ENCODE measurements at regions not wholly inside any gene's neighbourhood (a gene's known extent, or its start where the extent isn't known, plus 50 kb on each side); places are given as distances from the start of the nearest gene placed in this dataset.

GRCh38 chr2:237223201-237223861, 137.6 kb downstream of the COPS8 start:
- peaks cover 5% of the 10 kb centered on the region for H3K27me3 ChIP-seq (ENCODE audit: insufficient read depth, low read depth, severe bottlenecking)
- H3K36me3 ChIP-seq: no peaks in the 10 kb centered on the region
- no peaks in the 10 kb centered on the region for H3K9me3 ChIP-seq (ENCODE audit: severe bottlenecking)
- TF ChIP-seq, protein P1, sequence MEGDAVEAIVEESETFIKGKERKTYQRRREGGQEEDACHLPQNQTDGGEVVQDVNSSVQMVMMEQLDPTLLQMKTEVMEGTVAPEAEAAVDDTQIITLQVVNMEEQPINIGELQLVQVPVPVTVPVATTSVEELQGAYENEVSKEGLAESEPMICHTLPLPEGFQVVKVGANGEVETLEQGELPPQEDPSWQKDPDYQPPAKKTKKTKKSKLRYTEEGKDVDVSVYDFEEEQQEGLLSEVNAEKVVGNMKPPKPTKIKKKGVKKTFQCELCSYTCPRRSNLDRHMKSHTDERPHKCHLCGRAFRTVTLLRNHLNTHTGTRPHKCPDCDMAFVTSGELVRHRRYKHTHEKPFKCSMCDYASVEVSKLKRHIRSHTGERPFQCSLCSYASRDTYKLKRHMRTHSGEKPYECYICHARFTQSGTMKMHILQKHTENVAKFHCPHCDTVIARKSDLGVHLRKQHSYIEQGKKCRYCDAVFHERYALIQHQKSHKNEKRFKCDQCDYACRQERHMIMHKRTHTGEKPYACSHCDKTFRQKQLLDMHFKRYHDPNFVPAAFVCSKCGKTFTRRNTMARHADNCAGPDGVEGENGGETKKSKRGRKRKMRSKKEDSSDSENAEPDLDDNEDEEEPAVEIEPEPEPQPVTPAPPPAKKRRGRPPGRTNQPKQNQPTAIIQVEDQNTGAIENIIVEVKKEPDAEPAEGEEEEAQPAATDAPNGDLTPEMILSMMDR (IDR thresholded peaks at IDR 0.05; ENCODE audit: low read depth, low read length): no peak
- H3K4me3 ChIP-seq (ENCODE audit: low read depth, low read length): no peak overlapping the region
- no peak for DNase-seq
- no peak overlapping the region for H3K27ac ChIP-seq

DNA sequence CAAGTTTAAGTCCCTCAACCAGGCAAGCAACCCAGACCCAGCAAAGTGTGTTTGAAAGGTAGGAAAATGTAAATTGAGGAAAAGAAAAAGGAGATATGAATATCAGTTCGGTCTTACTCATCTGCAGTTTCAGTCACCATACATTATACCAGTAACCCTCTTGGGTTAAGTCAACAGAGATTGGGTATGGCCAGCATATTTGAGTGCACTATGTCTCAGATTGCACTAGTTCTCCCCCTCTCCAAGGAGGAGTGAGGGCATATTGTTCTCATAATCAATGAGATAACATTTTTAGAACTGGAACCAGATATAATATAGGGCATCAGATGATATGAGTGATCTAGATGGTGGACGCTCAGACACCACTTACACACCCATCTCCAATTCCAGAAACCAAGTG, 141.5 kb downstream of the COPS8 start:
- peaks cover 3% of the 10 kb centered on the region for H3K27me3 ChIP-seq (ENCODE audit: insufficient read depth, low read depth, severe bottlenecking)

GRCh38 chr2:237227592-237228280, 142.0 kb downstream of the COPS8 start:
- TF ChIP-seq, protein P1 (IDR thresholded peaks at IDR 0.05; ENCODE audit: low read depth, low read length): no peak

More for the DNA sequence above, 141.5 kb downstream of the COPS8 start:
- TF ChIP-seq, protein P1 (IDR thresholded peaks at IDR 0.05; ENCODE audit: low read depth, low read length): no peak
- no peak overlapping the region for H3K27ac ChIP-seq
- no peak overlapping the region for H3K4me3 ChIP-seq (ENCODE audit: low read depth, low read length)
- no peaks in the 10 kb centered on the region for H3K9me3 ChIP-seq (ENCODE audit: severe bottlenecking)
- DNase-seq: no peak
- H3K36me3 ChIP-seq: no peaks in the 10 kb centered on the region

DNA sequence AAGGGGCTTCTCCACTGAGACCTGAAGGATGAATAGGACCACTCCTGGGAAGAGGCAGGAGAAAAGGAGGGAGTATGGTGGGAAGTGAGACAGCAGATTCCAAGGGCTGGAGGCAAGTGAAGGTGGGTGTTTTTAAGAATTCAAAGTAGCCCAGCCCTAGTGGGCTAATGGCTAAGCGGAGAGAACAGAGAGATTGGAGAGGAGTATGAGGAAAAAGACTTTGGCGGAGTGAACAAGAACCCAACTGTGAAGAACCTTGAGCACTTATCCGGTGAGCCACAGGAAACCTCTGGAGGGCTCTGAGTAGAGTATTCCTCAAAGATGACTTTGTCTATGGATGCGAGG, 142.6 kb downstream of the COPS8 start:
- Histone ChIP-seq H3K27me3 (ENCODE audit: insufficient read depth, low read depth, severe bottlenecking) (peaks cover 9% of the 10 kb centered on the region), H3K36me3 (no peaks in the 10 kb centered on the region), H3K4me3 (ENCODE audit: low read depth, low read length) (no peak overlapping the region), H3K9me3 (ENCODE audit: severe bottlenecking) (no peaks in the 10 kb centered on the region), H3K27ac (no peak overlapping the region)
- TF ChIP-seq, protein P1 (IDR thresholded peaks at IDR 0.05; ENCODE audit: low read depth, low read length): no peak
- no peak for DNase-seq

More at GRCh38 chr2:237227592-237228280, 142.0 kb downstream of the COPS8 start:
- no peak for DNase-seq
- H3K27me3 ChIP-seq (ENCODE audit: insufficient read depth, low read depth, severe bottlenecking): peaks cover 6% of the 10 kb centered on the region
- H3K4me3 ChIP-seq (ENCODE audit: low read depth, low read length): no peak overlapping the region
- H3K27ac ChIP-seq: no peak overlapping the region
- H3K9me3 ChIP-seq (ENCODE audit: severe bottlenecking): no peaks in the 10 kb centered on the region
- no peaks in the 10 kb centered on the region for H3K36me3 ChIP-seq

GRCh38 chr2:237229905-237230304, 144.2 kb downstream of the COPS8 start:
- Histone ChIP-seq H3K27me3 (ENCODE audit: insufficient read depth, low read depth, severe bottlenecking) (peaks cover 16% of the 10 kb centered on the region), H3K4me3 (ENCODE audit: low read depth, low read length) (no peak overlapping the region), H3K9me3 (ENCODE audit: severe bottlenecking) (no peaks in the 10 kb centered on the region), H3K27ac (no peak overlapping the region), H3K36me3 (no peaks in the 10 kb centered on the region)
- TF ChIP-seq, protein P1 (IDR thresholded peaks at IDR 0.05; ENCODE audit: low read depth, low read length): no peak
- DNase-seq: no peak
